Neuronal stem cell (in vitro differentiated cells): ENCODE measurements at regions not wholly inside any gene's neighbourhood (a gene's known extent, or its start where the extent isn't known, plus 50 kb on each side); places are given as distances from the start of the nearest gene placed in this dataset.

Experiments used
- DNase-seq: peaks from one replicate; pipeline ENCODE4 v3.0.0-alpha.2; 2013; ENCODE audit warnings: low spot score
- H2AFZ ChIP-seq: one replicate; pipeline ENCODE4 v1.6.1; 2013; ENCODE audit warnings: mild to moderate bottlenecking, low read length, inconsistent platforms
- H2AK5ac ChIP-seq: 2 replicates; pipeline ENCODE4 v1.6.1; 2013; ENCODE audit warnings: low read depth, mild to moderate bottlenecking, inconsistent platforms, low read length, moderate library complexity, mixed read lengths
- H2BK120ac ChIP-seq: 2 replicates; pipeline ENCODE4 v1.6.1; 2013; ENCODE audit warnings: low read depth, mild to moderate bottlenecking, inconsistent platforms, low read length, moderate library complexity, mixed read lengths
- H2BK12ac ChIP-seq: one replicate; pipeline ENCODE4 v1.6.1; 2013; ENCODE audit warnings: low read length, inconsistent platforms
- H2BK15ac ChIP-seq: 2 replicates; pipeline ENCODE4 v1.6.1; 2013; ENCODE audit warnings: mild to moderate bottlenecking, low read length, inconsistent platforms, mixed read lengths
- H2BK5ac ChIP-seq: one replicate; pipeline ENCODE4 v1.6.1; 2013; ENCODE audit warnings: inconsistent platforms, mild to moderate bottlenecking, low read length, moderate library complexity
- H3K14ac ChIP-seq: one replicate; pipeline ENCODE4 v1.6.1; 2013; ENCODE audit warnings: low read length, inconsistent platforms
- H3K18ac ChIP-seq: 2 replicates; pipeline ENCODE4 v1.6.1; 2013; ENCODE audit warnings: low read length, inconsistent platforms
- H3K23ac ChIP-seq: 2 replicates; pipeline ENCODE4 v1.6.1; 2013; ENCODE audit warnings: low read depth, mild to moderate bottlenecking, mixed read lengths, low read length, inconsistent platforms; ENCODE audit not compliant: poor library complexity
- H3K27ac ChIP-seq: replicated peaks from 3 replicates; pipeline ENCODE4 v1.5.1; 2013; ENCODE audit warnings: low read length, inconsistent platforms
- H3K27me3 ChIP-seq, 3 experiments: 2 replicates each; pipeline ENCODE4 v1.6.1; 2013; ENCODE audit warnings: low read length in 3 of 3, mild to moderate bottlenecking in 2 of 3, inconsistent platforms in 1 of 3, low read depth in 1 of 3, mixed read lengths in 1 of 3, moderate library complexity in 1 of 3; ENCODE audit not compliant: control insufficient read depth in 3 of 3, insufficient read depth in 3 of 3
- H3K36me3 ChIP-seq, 2 donors: replicated peaks in 1 of 2; 2 replicates each; pipeline ENCODE4 v1.6.1; 2013; ENCODE audit warnings: low read length in 2 of 2; ENCODE audit not compliant: control insufficient read depth in 2 of 2, insufficient read depth in 2 of 2
- H3K4ac ChIP-seq: 2 replicates; pipeline ENCODE4 v1.6.1; 2013; ENCODE audit warnings: inconsistent platforms, mild to moderate bottlenecking, low read length, moderate library complexity
- H3K4me1 ChIP-seq, 2 donors: 1 replicate in 1 of 2; 2 replicates in 1 of 2; pipeline ENCODE4 v1.6.1; 2013; ENCODE audit warnings: low read length in 2 of 2, low read depth in 1 of 2; ENCODE audit not compliant: control insufficient read depth in 2 of 2, insufficient read depth in 1 of 2
- H3K4me2 ChIP-seq: one replicate; pipeline ENCODE4 v1.6.1; 2013; ENCODE audit warnings: mild to moderate bottlenecking, low read length, inconsistent platforms; ENCODE audit not compliant: insufficient read depth, poor library complexity, severe bottlenecking
- H3K4me3 ChIP-seq, 2 donors: 2 replicates each; pipeline ENCODE4 v1.5.1; 2013; ENCODE audit warnings: low read length in 2 of 2, mild to moderate bottlenecking in 2 of 2, inconsistent platforms in 1 of 2, moderate library complexity in 1 of 2
- H3K79me1 ChIP-seq: one replicate; pipeline ENCODE4 v1.6.1; 2013; ENCODE audit warnings: low read depth, mild to moderate bottlenecking, inconsistent platforms, low read length, moderate library complexity
- H3K9ac ChIP-seq: one replicate; pipeline ENCODE4 v1.6.1; 2013; ENCODE audit warnings: mild to moderate bottlenecking, low read depth, low read length, inconsistent platforms; ENCODE audit not compliant: poor library complexity
- H3K9me3 ChIP-seq, 2 donors: replicated peaks in 1 of 2; 2 replicates each; pipeline versions ENCODE3 to v1.6.1; 2013; ENCODE audit warnings: low read length in 2 of 2, mild to moderate bottlenecking in 2 of 2, inconsistent platforms in 1 of 2, low read depth in 1 of 2, mixed read lengths in 1 of 2, moderate library complexity in 1 of 2; ENCODE audit not compliant: control insufficient read depth in 2 of 2, insufficient read depth in 1 of 2
- H4K8ac ChIP-seq: one replicate; pipeline ENCODE4 v1.6.1; 2013; ENCODE audit warnings: low read depth, mild to moderate bottlenecking, inconsistent platforms, low read length, moderate library complexity
- H4K91ac ChIP-seq: one replicate; pipeline ENCODE4 v1.6.1; 2013; ENCODE audit warnings: low read length, low read depth, mild to moderate bottlenecking, inconsistent platforms; ENCODE audit not compliant: poor library complexity
- WGBS, 2 donors: extraction: QIAGEN DNeasy Blood & Tissue Kit; methylation state at CpG; one replicate each; pipeline ENCODE4 v1.1.7; 2013; ENCODE audit warnings: missing lambda C conversion rate in 2 of 2, mixed read lengths in 1 of 2; ENCODE audit not compliant: insufficient read length in 2 of 2, insufficient replicate concordance in 1 of 2; ENCODE audit errors: extremely low coverage in 2 of 2; 5-methylcytosine and 5-hydroxymethylcytosine counted together

DNA sequence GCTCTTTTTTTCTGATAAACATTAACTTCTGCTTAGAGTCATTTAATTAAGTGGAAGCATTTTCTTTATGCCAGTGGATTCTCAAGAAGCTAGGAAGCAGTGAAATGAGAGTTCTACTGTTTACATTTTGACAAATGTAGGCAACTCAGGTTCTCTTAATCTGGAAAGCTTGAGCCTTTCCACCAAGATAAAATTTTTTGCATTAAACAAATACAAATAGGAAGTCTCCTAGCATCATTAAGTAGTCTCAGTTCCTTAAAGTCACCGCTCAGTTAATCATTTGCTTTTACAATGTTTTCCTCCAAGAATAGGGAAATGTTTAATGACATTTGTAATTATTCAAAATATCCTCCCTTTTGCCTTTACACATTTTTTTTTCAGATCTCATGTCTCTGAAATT lies 290.4 kb upstream of the PDE4D start:
- Histone ChIP-seq H2BK15ac (no peak overlapping the region), H2BK120ac (no peak overlapping the region), H3K14ac (no peak overlapping the region), H3K23ac (no peak overlapping the region), H2BK12ac (no peak overlapping the region), H4K91ac (no peak overlapping the region), H3K9ac (no peak overlapping the region), H3K27ac (no peak overlapping the region), H3K4ac (no peak overlapping the region), H4K8ac (no peak overlapping the region), H2AK5ac (no peak overlapping the region), H3K4me2 (no peak overlapping the region), H3K79me1 (no peaks in the 10 kb centered on the region), H2AFZ (no peak overlapping the region), H3K18ac (no peak overlapping the region), H2BK5ac (no peak overlapping the region), H3K36me3 (no peaks in the 10 kb centered on the region), H3K27me3 (no peaks in the 10 kb centered on the region), H3K4me1 (no peaks in the 10 kb centered on the region), H3K4me3 (no peak overlapping the region), H3K9me3 (no peaks in the 10 kb centered on the region)
- WGBS, 2 donors: no CpG with 5 or more reads among the region's 1 CpG
- DNase-seq: no peak

DNA sequence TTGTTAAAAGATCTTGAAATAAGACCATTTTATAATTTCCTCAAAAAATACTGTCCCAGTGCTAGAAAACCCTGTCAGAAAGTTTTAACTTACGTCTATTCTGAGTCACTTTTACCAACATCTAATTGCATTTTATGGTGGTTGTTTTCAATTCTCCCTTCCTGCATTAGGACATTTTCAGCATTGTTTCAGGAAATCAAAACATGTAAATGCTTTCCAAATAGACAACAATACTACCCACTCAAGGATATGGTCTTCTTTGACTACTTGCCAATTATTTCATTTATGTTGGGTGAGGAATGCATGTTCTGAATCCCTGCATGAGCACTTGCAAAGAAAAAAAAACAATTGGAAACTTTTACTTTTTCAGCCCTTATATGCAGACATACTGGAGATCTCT lies 284.6 kb upstream of the PDE4D start:
- no CpG with 5 or more reads among the region's 1 CpG for WGBS, 2 donors
- Histone ChIP-seq H3K79me1 (no peaks in the 10 kb centered on the region), H2AK5ac (no peak overlapping the region), H3K4me2 (no peak overlapping the region), H2BK15ac (no peak overlapping the region), H3K27ac (no peak overlapping the region), H3K14ac (no peak overlapping the region), H4K91ac (no peak overlapping the region), H3K18ac (no peak overlapping the region), H2BK120ac (no peak overlapping the region), H3K4me3 (no peak overlapping the region), H3K4ac (no peak overlapping the region), H4K8ac (no peak overlapping the region), H2BK5ac (no peak overlapping the region), H3K23ac (no peak overlapping the region), H3K9me3 (no peaks in the 10 kb centered on the region), H3K27me3 (no peaks in the 10 kb centered on the region), H3K4me1 (no peaks in the 10 kb centered on the region), H3K9ac (no peak overlapping the region), H2AFZ (no peak overlapping the region), H3K36me3 (no peaks in the 10 kb centered on the region), H2BK12ac (no peak overlapping the region)
- no peak for DNase-seq

DNA sequence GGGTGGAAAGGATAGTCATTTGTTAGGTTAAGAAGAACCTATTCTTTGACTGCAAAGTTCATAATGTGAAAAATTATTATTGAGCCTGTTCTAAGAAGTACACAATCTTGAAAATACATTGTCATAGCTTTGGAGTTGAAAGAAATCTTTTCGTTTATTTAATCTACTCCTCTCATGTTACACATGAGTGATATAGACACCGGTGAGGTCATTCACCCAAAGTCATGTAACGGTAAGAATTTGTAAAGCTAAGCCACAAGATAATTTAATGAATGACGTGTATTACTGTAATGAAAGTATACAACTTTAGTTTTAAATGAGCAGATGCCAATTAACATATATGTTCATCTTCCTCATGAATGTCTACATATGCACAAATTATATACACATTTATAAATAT lies 284.1 kb upstream of the PDE4D start:
- H2BK15ac ChIP-seq: no peak overlapping the region
- no peak overlapping the region for H3K14ac ChIP-seq
- no peak overlapping the region for H3K23ac ChIP-seq
- H3K4me3 ChIP-seq: no peak overlapping the region
- H3K4me2 ChIP-seq: no peak overlapping the region
- no peak overlapping the region for H2BK5ac ChIP-seq
- no peak overlapping the region for H2AK5ac ChIP-seq
- H2AFZ ChIP-seq: no peak overlapping the region
- H3K27ac ChIP-seq: no peak overlapping the region
- H2BK120ac ChIP-seq: no peak overlapping the region
- no peak for DNase-seq
- H3K79me1 ChIP-seq: no peaks in the 10 kb centered on the region
- H4K8ac ChIP-seq: no peak overlapping the region
- no peak overlapping the region for H2BK12ac ChIP-seq
- no peaks in the 10 kb centered on the region for H3K36me3 ChIP-seq
- no peaks in the 10 kb centered on the region for H3K9me3 ChIP-seq
- H3K18ac ChIP-seq: no peak overlapping the region
- no peak overlapping the region for H4K91ac ChIP-seq
- no CpG with 5 or more reads among the region's 4 CpGs for WGBS, 2 donors
- no peak overlapping the region for H3K9ac ChIP-seq
- H3K4ac ChIP-seq: no peak overlapping the region
- H3K27me3 ChIP-seq: no peaks in the 10 kb centered on the region
- H3K4me1 ChIP-seq: no peaks in the 10 kb centered on the region

DNA sequence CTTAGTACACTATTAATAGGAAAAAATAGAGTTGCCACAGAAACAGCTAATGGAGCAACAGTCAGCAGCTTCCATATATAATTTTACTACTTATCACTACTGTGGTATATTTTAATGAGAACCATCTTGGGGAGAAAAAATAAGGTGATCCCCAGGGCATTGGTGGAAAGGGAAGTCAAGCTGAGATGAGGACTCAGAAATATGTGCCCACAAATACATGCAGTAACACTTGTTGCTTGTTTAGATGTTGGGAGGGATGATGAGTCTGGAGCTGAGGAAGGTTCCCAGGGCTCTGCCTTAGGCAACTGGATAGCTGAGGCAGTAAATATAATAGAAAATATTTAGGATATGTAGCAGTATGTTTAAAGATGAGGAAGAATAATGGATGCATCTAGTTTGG lies 280.1 kb upstream of the PDE4D start:
- no peak overlapping the region for H3K9ac ChIP-seq
- no peak overlapping the region for H3K4me2 ChIP-seq
- no peaks in the 10 kb centered on the region for H3K79me1 ChIP-seq
- H4K91ac ChIP-seq: no peak overlapping the region
- H2AK5ac ChIP-seq: no peak overlapping the region
- H3K23ac ChIP-seq: no peak overlapping the region
- H3K27ac ChIP-seq: no peak overlapping the region
- H2BK5ac ChIP-seq: no peak overlapping the region
- no peaks in the 10 kb centered on the region for H3K36me3 ChIP-seq
- H3K18ac ChIP-seq: no peak overlapping the region
- H3K14ac ChIP-seq: no peak overlapping the region
- no peak overlapping the region for H2BK15ac ChIP-seq
- H3K4ac ChIP-seq: no peak overlapping the region
- H3K9me3 ChIP-seq: no peaks in the 10 kb centered on the region
- H4K8ac ChIP-seq: no peak overlapping the region
- H3K27me3 ChIP-seq: no peaks in the 10 kb centered on the region
- H3K4me1 ChIP-seq: no peaks in the 10 kb centered on the region
- no peak overlapping the region for H3K4me3 ChIP-seq
- H2BK12ac ChIP-seq: no peak overlapping the region
- no peak overlapping the region for H2AFZ ChIP-seq
- no peak for DNase-seq
- H2BK120ac ChIP-seq: no peak overlapping the region
